ENCODE measurements at regions not wholly inside any gene's neighbourhood (a gene's known extent, or its start where the extent isn't known, plus 50 kb on each side); places are given as distances from the start of the nearest gene placed in this dataset.

- H3K79me1 ChIP-seq (ENCODE audit: low read depth, low read length): no peaks in the 10 kb centered on the region
- no peaks in the 10 kb centered on the region for H3K23me2 ChIP-seq (ENCODE audit: low read depth, low read length)
- H3K27ac ChIP-seq (ENCODE audit: low read depth, low read length): no peak overlapping the region
- H4K5ac ChIP-seq (ENCODE audit: insufficient read length, low read depth, low read length): no peak overlapping the region
- POLR2A ChIA-PET (ENCODE audit: partially characterized antibody): no interaction called here
- no peaks in the 10 kb centered on the region for H3K36me3 ChIP-seq (ENCODE audit: control insufficient read depth in 2 of 4, insufficient read depth in 4 of 4, low read length in 3 of 4)
- no peak overlapping the region for H2BK15ac ChIP-seq (ENCODE audit: low read length)
- FAIRE-seq: no peak
- no peak overlapping the region for H4K8ac ChIP-seq (ENCODE audit: extremely low read depth, insufficient read depth, low read length)
- no peak overlapping the region for H2BK120ac ChIP-seq (replicated peaks; ENCODE audit: low read depth, low read length)
- H3K4me1 ChIP-seq (replicated peaks in 1 of 4; ENCODE audit: control insufficient read depth in 3 of 4, insufficient read depth in 4 of 4, low read length in 3 of 4): no peaks in the 10 kb centered on the region
- H3K4ac ChIP-seq (replicated peaks; ENCODE audit: insufficient read length, low read depth, low read length): no peak overlapping the region
- no peak overlapping the region for H2BK12ac ChIP-seq (ENCODE audit: low read depth, low read length)
- no peaks in the 10 kb centered on the region; a peak in 1 of 4 replicates for H3K9me3 ChIP-seq (ENCODE audit: insufficient read depth in 2 of 2, low read depth in 1 of 2, low read length in 1 of 2)
- DNase-seq (ENCODE audit: low read depth in 1 of 2, low spot score in 2 of 2): no peak
- H2BK20ac ChIP-seq (ENCODE audit: low read length): no peak overlapping the region
- H3K18ac ChIP-seq (ENCODE audit: extremely low read depth, low read length): no peak overlapping the region
- H3K79me2 ChIP-seq (ENCODE audit: control insufficient read depth in 1 of 2, insufficient read depth in 2 of 2, low read length in 2 of 2): no peaks in the 10 kb centered on the region
- H3K9ac ChIP-seq (replicated peaks in 1 of 4; ENCODE audit: extremely low read depth in 1 of 4, low read depth in 3 of 4, low read length in 3 of 4): no peak overlapping the region
- no peak overlapping the region for H2AFZ ChIP-seq (ENCODE audit: low read length)
- no peak overlapping the region for H2BK5ac ChIP-seq (ENCODE audit: low read depth, low read length)
- no peak overlapping the region for H2AK5ac ChIP-seq (ENCODE audit: low read depth, low read length)
- 93% methylated on average over 5 of the region's 5 CpGs; no CpG with 5 or more reads in 1 of the 2 experiments for WGBS, 2 experiments (ENCODE audit: extremely low coverage in 1 of 2, insufficient coverage in 1 of 2, insufficient read length in 1 of 2, insufficient replicate concordance in 2 of 2, low coverage in 1 of 2, low lambda C conversion rate in 2 of 2, missing lambda C conversion rate in 1 of 2)
- no peak overlapping the region for H4K91ac ChIP-seq (replicated peaks; ENCODE audit: insufficient read length, low read length)
- no peak overlapping the region for H3K4me3 ChIP-seq (ENCODE audit: extremely low read depth in 1 of 4, insufficient read depth in 2 of 4, low read depth in 3 of 4, low read length in 4 of 4)
- no peaks in the 10 kb centered on the region for H4K20me1 ChIP-seq (replicated peaks in 1 of 2; ENCODE audit: control insufficient read depth in 1 of 2, insufficient read depth in 2 of 2, low read length in 2 of 2)
- no peak overlapping the region for H3K14ac ChIP-seq (ENCODE audit: insufficient read length)
- CTCF ChIA-PET (ENCODE audit: partially characterized antibody): no interaction called here
- H3K56ac ChIP-seq (replicated peaks; ENCODE audit: insufficient read length, low read depth, low read length): no peak overlapping the region
- H3K23ac ChIP-seq (ENCODE audit: insufficient read length): no peak overlapping the region
- H3K4me2 ChIP-seq (ENCODE audit: insufficient read depth in 1 of 2, low read depth in 2 of 2, low read length in 2 of 2): no peak overlapping the region
- H3K27me3 ChIP-seq (replicated peaks in 1 of 4; ENCODE audit: control insufficient read depth in 3 of 4, extremely low read depth in 1 of 4, insufficient read depth in 3 of 4, low read length in 3 of 4): no peaks in the 10 kb centered on the region
- TF ChIP-seq TEAD4 (IDR thresholded peaks at IDR 0.05; ENCODE audit: low read depth, low read length) (no peak), NRF1 (IDR thresholded peaks at IDR 0.05; ENCODE audit: low read depth, low read length) (no peak), POLR2A (IDR thresholded peaks at IDR 0.05; ENCODE audit: control extremely low read depth in 1 of 2, low read depth in 2 of 2, low read length in 2 of 2) (no peak), PHF8 (conservative IDR thresholded peaks at IDR 0.05; ENCODE audit: low read depth, low read length) (no peak), POU5F1 (IDR thresholded peaks at IDR 0.05; ENCODE audit: low read depth, low read length) (no peak), USF2 (IDR thresholded peaks at IDR 0.05; ENCODE audit: low read length) (no peak), FOSL1 (IDR thresholded peaks at IDR 0.05; ENCODE audit: insufficient read depth, low read depth, low read length) (no peak), SP1 (IDR thresholded peaks at IDR 0.05; ENCODE audit: low read depth, low read length) (no peak)
Measured at GRCh38 chr2:156088587-156088986, 243.9 kb downstream of the NR4A2 start.

All from H1 (cell line).